Sigmoid colon (tissue), 6 donors: ENCODE measurements at regions not wholly inside any gene's neighbourhood (a gene's known extent, or its start where the extent isn't known, plus 50 kb on each side); places are given as distances from the start of the nearest gene placed in this dataset.

ENCODE experiments used
- DNase-seq: peaks from one replicate; pipeline ENCODE4 v3.0.0-alpha.2; 2019
- H3K27ac ChIP-seq, 4 donors: fragments of 200-600 bp; sonication (generic); one replicate each; pipeline ENCODE4 v1.5.1; 2016 to 2019; ENCODE audit warnings: mild to moderate bottlenecking in 1 of 4
- H3K27me3 ChIP-seq, 3 donors: fragments of 200-600 bp; sonication (generic); one replicate each; pipeline ENCODE4 v1.5.1; 2019; ENCODE audit warnings: mild to moderate bottlenecking in 1 of 3
- H3K36me3 ChIP-seq, 4 donors: fragments of 200-600 bp; sonication (generic); one replicate each; pipeline ENCODE4 v1.5.1; 2016 to 2019
- H3K4me1 ChIP-seq, 4 donors: fragments of 200-600 bp; sonication (generic); one replicate each; pipeline ENCODE4 v1.5.1; 2017 to 2019
- H3K4me3 ChIP-seq, 4 donors: fragments of 200-600 bp; sonication (generic); one replicate each; pipeline ENCODE4 v1.5.1; 2017 to 2019; ENCODE audit warnings: mild to moderate bottlenecking in 2 of 4, moderate library complexity in 1 of 4
- H3K9me3 ChIP-seq, 4 donors: fragments of 200-600 bp in 3 of 4; sonication (generic) in 3 of 4; one replicate each; pipeline versions ENCODE4 v1.5.1 to v1.6.1; 2013 to 2019
- EP300 ChIP-seq, 4 donors: sonication (generic); formaldehyde crosslinking; IDR thresholded peaks; one replicate each; pipeline ENCODE4 v1.6.1; 2017; ENCODE audit warnings: antibody characterized with exemption in 4 of 4
- POLR2A ChIP-seq, 2 donors: fragments of 450-650 bp; IDR thresholded peaks; one replicate each; pipeline ENCODE4 v1.6.1; 2016; ENCODE audit warnings: antibody characterized with exemption in 2 of 2, mild to moderate bottlenecking in 2 of 2, moderate library complexity in 2 of 2
- POLR2AphosphoS5 ChIP-seq, 4 donors: sonication (generic); formaldehyde crosslinking; IDR thresholded peaks; one replicate each; pipeline ENCODE4 v1.6.1; 2017; ENCODE audit warnings: antibody characterized with exemption in 4 of 4
- WGBS, 2 donors: extraction: QIAGEN DNeasy Blood & Tissue Kit; methylation state at CpG; one replicate each; pipeline ENCODE4 v1.1.7; 2013; 5-methylcytosine and 5-hydroxymethylcytosine counted together
- intact Hi-C: fragments of 100-400 bp; cut with DNase I; formaldehyde crosslinking; loops from one replicate; pipeline ENCODE4 v1.15.1; 2023
- TF ChIP-seq, protein P1 (sequence below), 4 experiments: fragments of 450-650 bp in 3 of 4; fragments of 200-600 bp in 1 of 4; IDR thresholded peaks; one replicate each; pipeline ENCODE4 v1.5.1; 2016 to 2019; ENCODE audit warnings: antibody characterized with exemption in 4 of 4, mild to moderate bottlenecking in 3 of 4, moderate library complexity in 2 of 4
- donor health status: healthy with polysubstance abuse.
- donor health status: healthy.

DNA sequence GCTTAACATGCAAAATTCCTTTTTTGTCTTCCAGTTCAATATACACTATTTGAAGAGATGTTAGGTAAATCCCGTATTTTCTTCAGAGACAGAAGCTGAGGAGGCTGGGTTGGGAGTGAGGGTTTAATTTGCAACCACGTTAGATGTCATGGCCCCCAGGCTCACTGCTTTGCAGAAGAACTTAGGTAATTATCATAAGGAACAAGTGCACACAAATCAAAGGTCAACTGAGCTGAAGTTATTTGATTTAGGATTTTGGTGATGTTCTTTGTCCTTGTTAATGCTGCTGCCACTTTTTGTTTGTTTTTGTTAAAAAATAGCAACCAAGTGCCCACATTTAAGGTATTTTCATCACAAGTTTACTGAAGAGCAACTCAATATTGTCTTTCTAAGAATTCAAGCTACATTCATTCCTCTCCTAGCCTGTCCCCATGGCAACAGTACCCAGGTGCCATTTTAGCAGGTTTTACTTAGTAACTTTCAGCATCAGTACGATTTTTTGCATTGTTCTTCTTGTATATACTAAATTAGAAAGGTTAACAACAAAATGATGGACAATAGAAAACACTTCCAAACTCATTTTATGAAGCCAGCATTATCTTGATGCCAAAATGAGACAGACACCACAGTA lies 62.9 kb upstream of the NDUFV2 start:
- no peak overlapping the region for H3K27ac ChIP-seq
- no peak overlapping the region for H3K4me3 ChIP-seq
- WGBS, 2 donors = 37 to 76% methylated on average over 3 of the region's 3 CpGs
- H3K36me3 ChIP-seq = no peaks in the 10 kb centered on the region
- no peaks in the 10 kb centered on the region for H3K27me3 ChIP-seq
- TF ChIP-seq POLR2A (IDR thresholded peaks at IDR 0.05) (no peak), POLR2AphosphoS5 (IDR thresholded peaks at IDR 0.05) (no peak), EP300 (IDR thresholded peaks at IDR 0.05) (no peak)
- TF ChIP-seq, protein P1, sequence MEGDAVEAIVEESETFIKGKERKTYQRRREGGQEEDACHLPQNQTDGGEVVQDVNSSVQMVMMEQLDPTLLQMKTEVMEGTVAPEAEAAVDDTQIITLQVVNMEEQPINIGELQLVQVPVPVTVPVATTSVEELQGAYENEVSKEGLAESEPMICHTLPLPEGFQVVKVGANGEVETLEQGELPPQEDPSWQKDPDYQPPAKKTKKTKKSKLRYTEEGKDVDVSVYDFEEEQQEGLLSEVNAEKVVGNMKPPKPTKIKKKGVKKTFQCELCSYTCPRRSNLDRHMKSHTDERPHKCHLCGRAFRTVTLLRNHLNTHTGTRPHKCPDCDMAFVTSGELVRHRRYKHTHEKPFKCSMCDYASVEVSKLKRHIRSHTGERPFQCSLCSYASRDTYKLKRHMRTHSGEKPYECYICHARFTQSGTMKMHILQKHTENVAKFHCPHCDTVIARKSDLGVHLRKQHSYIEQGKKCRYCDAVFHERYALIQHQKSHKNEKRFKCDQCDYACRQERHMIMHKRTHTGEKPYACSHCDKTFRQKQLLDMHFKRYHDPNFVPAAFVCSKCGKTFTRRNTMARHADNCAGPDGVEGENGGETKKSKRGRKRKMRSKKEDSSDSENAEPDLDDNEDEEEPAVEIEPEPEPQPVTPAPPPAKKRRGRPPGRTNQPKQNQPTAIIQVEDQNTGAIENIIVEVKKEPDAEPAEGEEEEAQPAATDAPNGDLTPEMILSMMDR (IDR thresholded peaks at IDR 0.05) = no peak
- H3K4me1 ChIP-seq = no peaks in the 10 kb centered on the region
- no peaks in the 10 kb centered on the region for H3K9me3 ChIP-seq
- intact Hi-C loops = no loop called here
- DNase-seq = no peak

DNA sequence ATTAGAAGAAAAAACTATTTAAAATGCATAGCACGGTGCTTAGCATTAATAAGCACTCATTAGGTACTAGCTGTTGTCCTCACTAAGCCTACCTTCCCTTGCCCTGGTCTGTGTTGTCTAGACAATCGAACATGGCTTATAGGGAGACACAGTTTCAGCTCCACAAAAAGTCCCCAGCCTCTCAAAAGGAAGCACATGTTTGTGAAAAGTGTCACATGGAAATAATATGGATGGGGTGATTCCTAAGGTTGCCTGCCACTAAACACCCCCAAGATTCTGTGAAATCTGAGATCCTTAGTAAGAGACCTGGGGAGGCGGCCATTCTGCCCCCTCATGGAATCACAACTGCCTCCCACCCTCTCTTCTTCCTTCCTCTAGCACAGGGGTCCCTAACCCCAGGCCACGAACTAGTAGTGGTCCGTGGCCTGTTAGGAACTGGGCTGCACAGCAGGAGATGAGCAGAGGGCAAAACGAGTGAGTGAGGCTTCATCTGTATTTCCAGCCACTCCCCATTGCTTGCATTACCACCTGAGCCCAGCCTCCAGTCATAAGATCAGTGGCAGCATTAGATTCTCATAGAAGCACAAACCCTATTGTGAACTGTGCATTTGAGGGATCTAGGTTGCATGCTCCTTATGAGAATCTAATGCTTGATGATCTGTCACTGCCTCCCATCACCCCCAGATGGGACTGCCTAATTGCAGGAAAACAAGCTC lies 59.6 kb upstream of the NDUFV2 start:
- Histone ChIP-seq H3K4me3 (no peak overlapping the region), H3K36me3 (no peaks in the 10 kb centered on the region), H3K4me1 (no peaks in the 10 kb centered on the region), H3K27me3 (no peaks in the 10 kb centered on the region), H3K9me3 (no peaks in the 10 kb centered on the region), H3K27ac (no peak overlapping the region)
- no peak for DNase-seq
- WGBS, 2 donors = 79 to 90% methylated on average over 6 of the region's 6 CpGs
- no peak for TF ChIP-seq POLR2AphosphoS5 (IDR thresholded peaks at IDR 0.05)
- TF ChIP-seq, protein P1 (IDR thresholded peaks at IDR 0.05) = no peak
- no peak for TF ChIP-seq POLR2A (IDR thresholded peaks at IDR 0.05)
- TF ChIP-seq EP300 (IDR thresholded peaks at IDR 0.05) = no peak
- intact Hi-C loops = no loop called here

DNA sequence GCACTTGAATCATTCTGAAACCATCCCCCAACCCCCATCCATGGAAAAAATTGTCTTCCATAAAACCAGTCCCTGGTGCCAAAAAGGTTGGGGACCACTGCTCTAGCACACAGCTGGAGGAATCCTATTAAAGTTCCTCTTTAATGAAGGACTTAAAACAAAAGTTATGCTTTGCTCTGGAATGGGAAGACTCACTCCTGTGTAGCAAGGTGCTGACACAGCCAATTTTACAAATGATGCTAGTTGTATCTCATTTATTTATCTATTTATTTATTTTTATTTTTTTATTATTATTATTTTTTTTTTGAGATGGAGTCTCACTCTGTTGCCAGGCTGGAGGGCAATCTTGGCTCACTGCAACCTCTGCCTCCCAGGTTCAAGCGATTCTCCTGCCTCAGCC lies 58.9 kb upstream of the NDUFV2 start:
- Histone ChIP-seq H3K4me1 (no peaks in the 10 kb centered on the region), H3K36me3 (no peaks in the 10 kb centered on the region), H3K4me3 (no peak overlapping the region), H3K27me3 (no peaks in the 10 kb centered on the region), H3K27ac (no peak overlapping the region), H3K9me3 (no peaks in the 10 kb centered on the region)
- no peak for TF ChIP-seq POLR2AphosphoS5 (IDR thresholded peaks at IDR 0.05)
- TF ChIP-seq POLR2A (IDR thresholded peaks at IDR 0.05) = no peak
- no peak for TF ChIP-seq EP300 (IDR thresholded peaks at IDR 0.05)
- TF ChIP-seq, protein P1 (IDR thresholded peaks at IDR 0.05) = no peak
- intact Hi-C loops = no loop called here
- DNase-seq = no peak
- 100% methylated on average over 1 of the region's 1 CpG for WGBS, 2 donors

DNA sequence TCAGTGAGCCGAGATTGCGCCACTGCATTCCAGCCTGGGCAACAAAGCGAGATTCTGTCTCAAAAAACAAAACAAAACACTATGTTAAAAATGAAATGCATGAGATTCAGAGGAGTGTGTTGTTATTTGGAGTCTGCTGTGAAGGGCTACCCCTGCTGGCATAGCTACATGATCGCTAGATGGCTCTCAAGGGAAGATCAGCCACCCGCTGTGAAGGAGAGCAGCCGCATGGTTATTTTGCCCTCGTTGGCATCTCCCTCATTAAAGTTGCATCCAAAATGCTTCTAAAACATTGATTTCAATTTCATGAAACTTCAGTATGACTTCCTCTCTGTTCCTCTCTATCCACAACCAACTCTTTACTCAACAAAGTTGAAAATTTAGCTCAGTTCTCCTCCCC lies 54.8 kb upstream of the NDUFV2 start:
- TF ChIP-seq POLR2AphosphoS5 (IDR thresholded peaks at IDR 0.05) = no peak
- TF ChIP-seq, protein P1 (IDR thresholded peaks at IDR 0.05) = no peak
- TF ChIP-seq POLR2A (IDR thresholded peaks at IDR 0.05) = no peak
- TF ChIP-seq EP300 (IDR thresholded peaks at IDR 0.05) = no peak
- WGBS, 2 donors = 87 to 95% methylated on average over 7 of the region's 7 CpGs
- H3K36me3 ChIP-seq = no peaks in the 10 kb centered on the region
- H3K9me3 ChIP-seq = no peaks in the 10 kb centered on the region
- H3K4me1 ChIP-seq = no peaks in the 10 kb centered on the region
- intact Hi-C loops = no loop called here
- no peaks in the 10 kb centered on the region for H3K27me3 ChIP-seq
- H3K4me3 ChIP-seq = no peak overlapping the region
- H3K27ac ChIP-seq = no peak overlapping the region
- no peak for DNase-seq
